Colonic mucosa (tissue), 4 donors: ENCODE measurements at regions not wholly inside any gene's neighbourhood (a gene's known extent, or its start where the extent isn't known, plus 50 kb on each side); places are given as distances from the start of the nearest gene placed in this dataset.

ENCODE experiments used
- DNase-seq: peaks from one replicate; pipeline ENCODE4 v3.0.0-alpha.2; 2020
- H3K27ac ChIP-seq: fragments of 200-600 bp; one replicate; pipeline ENCODE4 v1.8.0; 2021
- H3K27me3 ChIP-seq: fragments of 200-600 bp; one replicate; pipeline ENCODE4 v1.8.0; 2021
- H3K36me3 ChIP-seq: fragments of 200-600 bp; one replicate; pipeline ENCODE4 v1.8.0; 2021
- H3K4me1 ChIP-seq: fragments of 200-600 bp; one replicate; pipeline ENCODE4 v1.8.0; 2021; ENCODE audit warnings: mild to moderate bottlenecking
- H3K4me3 ChIP-seq: fragments of 200-600 bp; one replicate; pipeline ENCODE4 v1.8.0; 2021
- H3K9ac ChIP-seq, 2 donors: one replicate each; pipeline ENCODE4 v1.7.0; 2013; ENCODE audit warnings: control low read depth in 2 of 2, low read depth in 2 of 2, low read length in 2 of 2
- H3K9me3 ChIP-seq: fragments of 200-600 bp; one replicate; pipeline ENCODE4 v1.8.0; 2021
- intact Hi-C: fragments of 100-400 bp; cut with DNase I; formaldehyde crosslinking; loops from one replicate; pipeline ENCODE4 v1.14.1; 2022
- TF ChIP-seq, protein P1 (sequence below): fragments of 200-600 bp; IDR thresholded peaks from one replicate; pipeline ENCODE4 v1.8.0; 2022; ENCODE audit warnings: antibody characterized with exemption, mild to moderate bottlenecking
- donor health status: healthy.
- donor health status: DM: no; HTN: no; CAD: no.
- donor health status: DM: no; HTN: no; CAD: no.

GRCh38 chr4:182187674-182188073 is 55.5 kb upstream of the TENM3 start:
- TF ChIP-seq, protein P1, sequence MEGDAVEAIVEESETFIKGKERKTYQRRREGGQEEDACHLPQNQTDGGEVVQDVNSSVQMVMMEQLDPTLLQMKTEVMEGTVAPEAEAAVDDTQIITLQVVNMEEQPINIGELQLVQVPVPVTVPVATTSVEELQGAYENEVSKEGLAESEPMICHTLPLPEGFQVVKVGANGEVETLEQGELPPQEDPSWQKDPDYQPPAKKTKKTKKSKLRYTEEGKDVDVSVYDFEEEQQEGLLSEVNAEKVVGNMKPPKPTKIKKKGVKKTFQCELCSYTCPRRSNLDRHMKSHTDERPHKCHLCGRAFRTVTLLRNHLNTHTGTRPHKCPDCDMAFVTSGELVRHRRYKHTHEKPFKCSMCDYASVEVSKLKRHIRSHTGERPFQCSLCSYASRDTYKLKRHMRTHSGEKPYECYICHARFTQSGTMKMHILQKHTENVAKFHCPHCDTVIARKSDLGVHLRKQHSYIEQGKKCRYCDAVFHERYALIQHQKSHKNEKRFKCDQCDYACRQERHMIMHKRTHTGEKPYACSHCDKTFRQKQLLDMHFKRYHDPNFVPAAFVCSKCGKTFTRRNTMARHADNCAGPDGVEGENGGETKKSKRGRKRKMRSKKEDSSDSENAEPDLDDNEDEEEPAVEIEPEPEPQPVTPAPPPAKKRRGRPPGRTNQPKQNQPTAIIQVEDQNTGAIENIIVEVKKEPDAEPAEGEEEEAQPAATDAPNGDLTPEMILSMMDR, result no peak
- intact Hi-C loops, result no loop called here
- Histone ChIP-seq H3K36me3 (no peaks in the 10 kb centered on the region), H3K4me1 (no peaks in the 10 kb centered on the region), H3K27me3 (no peaks in the 10 kb centered on the region), H3K9ac (no peak overlapping the region), H3K4me3 (no peak overlapping the region), H3K27ac (no peak overlapping the region), H3K9me3 (no peaks in the 10 kb centered on the region)
- DNase-seq, result no peak

- Histone ChIP-seq H3K9me3 (no peaks in the 10 kb centered on the region), H3K27ac (no peak overlapping the region), H3K9ac (no peak overlapping the region), H3K27me3 (no peaks in the 10 kb centered on the region), H3K4me3 (no peak overlapping the region), H3K36me3 (no peaks in the 10 kb centered on the region), H3K4me1 (no peaks in the 10 kb centered on the region)
- no peak for DNase-seq
- TF ChIP-seq, protein P1, result no peak
- intact Hi-C loops, result no loop called here
Observed at GRCh38 chr4:182188622-182189021, 54.6 kb upstream of the TENM3 start.

DNA sequence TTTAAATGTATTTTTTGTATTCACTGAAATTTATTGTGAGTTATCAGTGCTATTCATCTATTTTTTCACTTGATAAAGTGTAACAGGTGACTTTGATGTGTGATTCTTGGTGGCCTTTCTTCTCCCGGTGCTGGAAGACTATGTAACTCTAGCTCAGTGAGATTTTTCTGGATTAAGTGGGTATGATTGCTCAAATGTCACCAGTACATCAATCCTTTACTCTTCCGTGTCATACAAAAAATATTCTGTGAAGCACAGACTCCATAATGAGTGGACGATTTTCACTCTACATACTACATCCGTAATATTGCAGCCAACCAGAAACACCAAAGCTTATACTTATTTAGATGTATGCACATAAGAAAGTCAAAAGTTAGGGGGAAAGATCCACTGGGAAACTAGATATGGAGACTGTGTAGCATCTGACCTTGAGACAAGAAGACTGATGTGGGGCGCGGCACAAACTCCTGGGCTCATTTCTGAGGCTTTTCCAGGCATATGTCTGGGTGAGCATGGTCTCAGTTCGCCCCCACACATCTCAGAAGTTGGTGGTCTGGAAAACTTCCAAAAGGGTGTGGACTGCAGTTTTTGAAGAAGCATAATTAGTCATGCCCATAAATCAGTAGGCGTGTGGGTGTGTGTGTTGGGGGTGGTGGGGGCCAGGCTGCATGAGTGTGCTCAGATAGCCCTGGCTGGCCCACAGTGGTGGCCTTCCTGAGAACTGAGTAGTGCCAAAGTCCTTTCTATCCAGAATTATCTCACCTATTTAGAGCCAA is 53.9 kb upstream of the TENM3 start:
- TF ChIP-seq, protein P1, result no peak
- Histone ChIP-seq H3K4me1 (no peaks in the 10 kb centered on the region), H3K27me3 (no peaks in the 10 kb centered on the region), H3K36me3 (no peaks in the 10 kb centered on the region), H3K27ac (no peak overlapping the region), H3K9me3 (no peaks in the 10 kb centered on the region), H3K4me3 (no peak overlapping the region), H3K9ac (no peak overlapping the region)
- intact Hi-C loops, result no loop called here
- no peak for DNase-seq

- Histone ChIP-seq H3K4me3 (no peak overlapping the region), H3K36me3 (no peaks in the 10 kb centered on the region), H3K27ac (no peak overlapping the region), H3K9ac (no peak overlapping the region), H3K4me1 (no peaks in the 10 kb centered on the region), H3K9me3 (no peaks in the 10 kb centered on the region), H3K27me3 (no peaks in the 10 kb centered on the region)
- intact Hi-C loops, result no loop called here
- DNase-seq, result no peak
- TF ChIP-seq, protein P1, result no peak
Observed at GRCh38 chr4:182190306-182190705, 52.9 kb upstream of the TENM3 start.

DNA sequence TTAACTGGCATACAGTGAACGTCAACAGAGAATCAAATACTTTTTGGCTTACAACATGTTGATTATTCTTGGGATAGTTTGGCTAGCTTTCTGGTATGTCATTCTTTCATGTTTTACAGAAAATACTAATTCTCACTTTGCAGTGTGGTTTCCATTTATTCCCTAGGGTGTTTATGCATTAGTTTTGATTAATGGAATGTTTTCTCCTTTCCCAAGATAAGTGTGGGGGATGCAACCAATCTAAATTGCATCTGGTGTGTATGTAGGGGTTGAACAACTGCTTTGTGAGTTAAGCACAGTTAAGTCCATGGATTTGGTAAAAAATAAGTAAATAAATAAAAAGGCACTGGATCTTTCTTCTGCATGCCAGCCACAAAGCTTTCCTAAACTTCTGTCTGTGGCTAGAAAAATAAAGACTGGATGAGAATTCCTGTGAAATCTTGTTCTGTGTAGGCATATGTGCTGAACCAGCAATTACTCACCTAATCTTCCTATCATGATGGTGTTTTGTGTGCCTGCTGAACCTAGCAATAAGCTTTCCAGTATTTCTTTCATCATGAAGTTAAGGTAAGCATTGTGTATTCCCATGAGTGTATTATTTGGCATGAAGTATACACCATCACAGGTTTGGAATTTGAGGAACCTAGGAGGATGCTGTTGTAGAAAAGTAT is 50.6 kb upstream of the TENM3 start:
- Histone ChIP-seq H3K9ac (no peak overlapping the region), H3K36me3 (no peaks in the 10 kb centered on the region), H3K4me3 (no peak overlapping the region), H3K4me1 (no peaks in the 10 kb centered on the region), H3K27ac (no peak overlapping the region), H3K9me3 (no peaks in the 10 kb centered on the region), H3K27me3 (no peaks in the 10 kb centered on the region)
- DNase-seq, result no peak
- TF ChIP-seq, protein P1, result no peak
- intact Hi-C loops, result no loop called here
